WTC11 (cell line): ENCODE measurements at regions not wholly inside any gene's neighbourhood (a gene's known extent, or its start where the extent isn't known, plus 50 kb on each side); places are given as distances from the start of the nearest gene placed in this dataset.

Experiments used
- ATAC-seq: fragments of 200-7000 bp; cut with Tn5 transposase; 2 replicates; pipeline ENCODE4 v1.10.0; 2021; ENCODE audit warnings: mild to moderate bottlenecking, moderate library complexity
- CTCF ChIA-PET: fragments of 300-600 bp; sonication (Branson Sonifier 250); formaldehyde crosslinking; loops from one replicate; lab custom pipeline; 2021; ENCODE audit warnings: antibody characterized with exemption; lab: Charles Lee
- POLR2A ChIA-PET: fragments of 350-600 bp; sonication (Branson Sonifier 250); formaldehyde crosslinking; loops from one replicate; lab custom pipeline; 2021; ENCODE audit warnings: antibody characterized with exemption; lab: Charles Lee
- DNase-seq: peaks from one replicate; pipeline ENCODE4 v3.0.0; 2021; ENCODE audit warnings: low spot score
- H3K27ac Mint-ChIP-seq: 2 replicates; pipeline ENCODE4 v1.8.0; 2021; ENCODE audit warnings: mixed read lengths
- H3K27me3 Mint-ChIP-seq: 2 replicates; pipeline ENCODE4 v1.8.0; 2021; ENCODE audit warnings: low read depth, mild to moderate bottlenecking, moderate library complexity, mixed read lengths
- H3K36me3 Mint-ChIP-seq: 2 replicates; pipeline ENCODE4 v1.8.0; 2021; ENCODE audit warnings: mixed read lengths
- H3K4me1 Mint-ChIP-seq: 2 replicates; pipeline ENCODE4 v1.8.0; 2022; ENCODE audit warnings: mixed read lengths
- H3K4me3 Mint-ChIP-seq: 2 replicates; pipeline ENCODE4 v1.8.0; 2021; ENCODE audit warnings: mild to moderate bottlenecking, moderate library complexity, mixed read lengths
- H3K9me3 Mint-ChIP-seq: 2 replicates; pipeline ENCODE4 v1.8.0; 2021; ENCODE audit warnings: mixed read lengths
- CBFB ChIP-seq: sonication (generic); formaldehyde crosslinking; IDR thresholded peaks from 2 replicates; pipeline ENCODE4 v1.8.1; 2022; ENCODE audit warnings: mild to moderate bottlenecking, low read depth, missing genetic modification reagents
- CREB1 ChIP-seq: sonication (generic); formaldehyde crosslinking; IDR thresholded peaks from 2 replicates; pipeline ENCODE4 v1.8.0; 2023; ENCODE audit warnings: mild to moderate bottlenecking, missing genetic modification reagents
- CREM ChIP-seq: sonication (generic); formaldehyde crosslinking; IDR thresholded peaks from 2 replicates; pipeline ENCODE4 v1.8.1; 2022; ENCODE audit warnings: mild to moderate bottlenecking, missing genetic modification reagents, moderate library complexity
- ESRRA ChIP-seq: sonication (generic); formaldehyde crosslinking; IDR thresholded peaks from 2 replicates; pipeline ENCODE4 v1.8.1; 2022; ENCODE audit warnings: mild to moderate bottlenecking, missing genetic modification reagents, borderline replicate concordance
- FOXJ3 ChIP-seq: sonication (generic); formaldehyde crosslinking; IDR thresholded peaks from 2 replicates; pipeline ENCODE4 v1.9.0; 2021; ENCODE audit warnings: missing genetic modification reagents, mild to moderate bottlenecking, borderline replicate concordance
- FOXP1 ChIP-seq: sonication (generic); formaldehyde crosslinking; IDR thresholded peaks from 2 replicates; pipeline ENCODE4 v1.8.0; 2022; ENCODE audit warnings: missing genetic modification reagents, mild to moderate bottlenecking, moderate library complexity, borderline replicate concordance
- GABPB1 ChIP-seq: sonication (generic); formaldehyde crosslinking; IDR thresholded peaks from 2 replicates; pipeline ENCODE4 v1.8.1; 2023; ENCODE audit warnings: mild to moderate bottlenecking, missing genetic modification reagents
- JAZF1 ChIP-seq: fragments of 250-450 bp; sonication (Bioruptor Pico); IDR thresholded peaks from 2 replicates; pipeline ENCODE4 v1.9.0; 2021; ENCODE audit warnings: moderate library complexity, mild to moderate bottlenecking, inconsistent platforms
- NFE2L1 ChIP-seq: sonication (generic); formaldehyde crosslinking; IDR thresholded peaks from 2 replicates; pipeline ENCODE4 v1.8.1; 2023; ENCODE audit warnings: missing genetic modification reagents
- NR3C1 ChIP-seq: sonication (generic); formaldehyde crosslinking; conservative IDR thresholded peaks from 2 replicates; pipeline ENCODE4 v1.8.1; 2023; ENCODE audit warnings: low read depth, mild to moderate bottlenecking, missing genetic modification reagents
- PRRX2 ChIP-seq: fragments of 250-450 bp; sonication (Bioruptor Pico); IDR thresholded peaks from 2 replicates; pipeline ENCODE4 v1.8.0; 2021; ENCODE audit warnings: mild to moderate bottlenecking
- TEAD1 ChIP-seq: sonication (generic); formaldehyde crosslinking; IDR thresholded peaks from 2 replicates; pipeline ENCODE4 v1.8.0; 2022; ENCODE audit warnings: mild to moderate bottlenecking, missing genetic modification reagents
- TEAD4 ChIP-seq: sonication (generic); formaldehyde crosslinking; IDR thresholded peaks from 2 replicates; pipeline ENCODE4 v1.8.0; 2022; ENCODE audit warnings: mild to moderate bottlenecking, missing genetic modification reagents
- ZNF121 ChIP-seq: sonication (generic); formaldehyde crosslinking; IDR thresholded peaks from 2 replicates; pipeline ENCODE4 v1.8.0; 2023; ENCODE audit warnings: missing genetic modification reagents
- TF ChIP-seq, protein P1 (sequence below): sonication (generic); formaldehyde crosslinking; IDR thresholded peaks from 2 replicates; pipeline ENCODE4 v1.8.0; 2022; ENCODE audit warnings: mild to moderate bottlenecking, missing genetic modification reagents
- TF ChIP-seq, protein P2 (sequence below): fragments of 200-600 bp; IDR thresholded peaks from 2 replicates; pipeline ENCODE4 v1.8.0; 2022; ENCODE audit warnings: antibody characterized with exemption
- TF ChIP-seq, protein P3 (sequence below): sonication (generic); formaldehyde crosslinking; IDR thresholded peaks from 2 replicates; pipeline ENCODE4 v1.8.0; 2022; ENCODE audit warnings: missing genetic modification reagents
- TF ChIP-seq, protein P4 (sequence below): sonication (generic); formaldehyde crosslinking; IDR thresholded peaks from 2 replicates; pipeline ENCODE4 v1.8.0; 2023; ENCODE audit warnings: missing genetic modification reagents
- TF ChIP-seq, protein P5 (sequence below): sonication (generic); formaldehyde crosslinking; IDR thresholded peaks from 2 replicates; pipeline ENCODE4 v1.8.1; 2023; ENCODE audit warnings: mild to moderate bottlenecking, missing genetic modification reagents, moderate library complexity
- TF ChIP-seq, protein P6 (sequence below): fragments of 250-450 bp; sonication (Bioruptor Pico); IDR thresholded peaks from 2 replicates; pipeline ENCODE4 v2.1.2; 2022; ENCODE audit warnings: mild to moderate bottlenecking, moderate library complexity

DNA sequence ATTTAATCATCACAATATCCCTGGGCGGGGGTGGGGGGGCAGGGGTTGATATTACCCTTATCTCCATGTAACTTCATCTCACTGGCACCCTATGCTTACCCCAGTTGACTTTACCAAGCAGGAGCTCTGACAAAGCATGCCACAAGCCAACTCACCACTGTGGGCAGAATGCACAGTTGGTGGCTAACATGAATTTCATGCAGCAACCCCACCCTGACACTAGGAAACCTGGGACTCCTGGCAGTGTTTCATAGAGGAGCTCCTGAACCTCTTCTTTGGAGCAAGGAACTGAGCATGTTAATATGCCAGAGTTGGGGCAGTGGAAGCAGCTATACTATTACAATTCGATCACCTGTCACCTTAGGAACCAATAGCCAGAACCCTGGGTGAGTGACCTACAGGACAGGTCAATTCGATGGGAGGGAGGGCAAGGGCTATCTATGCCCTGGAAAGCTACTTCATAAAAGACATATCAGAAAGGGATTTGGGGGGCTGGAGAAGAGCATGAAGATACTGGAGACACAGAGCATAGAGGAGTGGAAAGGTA is 97.2 kb upstream of the ACSL4 start (continued):
- TF ChIP-seq TEAD4 (CRISPR knock-in tag) (no peak), NR3C1 (no peak), PRRX2 (no peak)
- TF ChIP-seq, protein P1, sequence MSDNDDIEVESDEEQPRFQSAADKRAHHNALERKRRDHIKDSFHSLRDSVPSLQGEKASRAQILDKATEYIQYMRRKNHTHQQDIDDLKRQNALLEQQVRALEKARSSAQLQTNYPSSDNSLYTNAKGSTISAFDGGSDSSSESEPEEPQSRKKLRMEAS (CRISPR knock-in tag) = no peak
- TF ChIP-seq, protein P2, sequence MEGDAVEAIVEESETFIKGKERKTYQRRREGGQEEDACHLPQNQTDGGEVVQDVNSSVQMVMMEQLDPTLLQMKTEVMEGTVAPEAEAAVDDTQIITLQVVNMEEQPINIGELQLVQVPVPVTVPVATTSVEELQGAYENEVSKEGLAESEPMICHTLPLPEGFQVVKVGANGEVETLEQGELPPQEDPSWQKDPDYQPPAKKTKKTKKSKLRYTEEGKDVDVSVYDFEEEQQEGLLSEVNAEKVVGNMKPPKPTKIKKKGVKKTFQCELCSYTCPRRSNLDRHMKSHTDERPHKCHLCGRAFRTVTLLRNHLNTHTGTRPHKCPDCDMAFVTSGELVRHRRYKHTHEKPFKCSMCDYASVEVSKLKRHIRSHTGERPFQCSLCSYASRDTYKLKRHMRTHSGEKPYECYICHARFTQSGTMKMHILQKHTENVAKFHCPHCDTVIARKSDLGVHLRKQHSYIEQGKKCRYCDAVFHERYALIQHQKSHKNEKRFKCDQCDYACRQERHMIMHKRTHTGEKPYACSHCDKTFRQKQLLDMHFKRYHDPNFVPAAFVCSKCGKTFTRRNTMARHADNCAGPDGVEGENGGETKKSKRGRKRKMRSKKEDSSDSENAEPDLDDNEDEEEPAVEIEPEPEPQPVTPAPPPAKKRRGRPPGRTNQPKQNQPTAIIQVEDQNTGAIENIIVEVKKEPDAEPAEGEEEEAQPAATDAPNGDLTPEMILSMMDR = no peak
- TF ChIP-seq, all 79 proteins: peak for 0

DNA sequence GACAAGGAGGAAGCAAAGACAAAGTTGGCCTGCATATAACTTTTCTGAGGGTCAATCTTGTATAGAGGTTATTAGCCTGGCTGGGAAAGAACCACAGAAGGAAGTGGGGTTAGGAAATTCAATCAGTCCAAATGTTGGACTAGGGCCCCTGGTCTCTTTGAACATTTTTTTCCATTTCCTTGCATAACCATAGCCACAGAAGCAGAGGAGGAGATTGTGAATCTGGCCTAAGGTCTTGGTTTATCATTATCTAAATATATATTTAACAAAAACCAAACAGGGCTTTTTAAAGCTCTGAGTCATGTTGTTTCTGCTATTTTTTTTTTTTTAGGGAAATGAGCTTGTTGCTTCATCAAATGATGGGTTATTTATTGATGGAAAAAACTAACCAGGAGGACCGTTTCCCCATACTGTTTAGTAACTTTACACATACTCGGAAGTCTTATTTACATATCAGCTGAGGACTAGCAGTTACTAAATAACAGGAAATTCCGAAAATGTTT is 97.7 kb upstream of the ACSL4 start:
- H3K27ac Mint-ChIP-seq = no peak overlapping the region
- DNase-seq (no peak), ATAC-seq (no peak)
- no peaks in the 10 kb centered on the region for H3K36me3 Mint-ChIP-seq
- TF ChIP-seq CBFB (CRISPR knock-in tag) (no peak), NR3C1 (no peak), JAZF1 (no peak), NFE2L1 (CRISPR knock-in tag) (no peak), GABPB1 (CRISPR knock-in tag) (no peak), FOXJ3 (CRISPR knock-in tag) (no peak), CREB1 (CRISPR knock-in tag) (no peak)
- TF ChIP-seq, protein P3, sequence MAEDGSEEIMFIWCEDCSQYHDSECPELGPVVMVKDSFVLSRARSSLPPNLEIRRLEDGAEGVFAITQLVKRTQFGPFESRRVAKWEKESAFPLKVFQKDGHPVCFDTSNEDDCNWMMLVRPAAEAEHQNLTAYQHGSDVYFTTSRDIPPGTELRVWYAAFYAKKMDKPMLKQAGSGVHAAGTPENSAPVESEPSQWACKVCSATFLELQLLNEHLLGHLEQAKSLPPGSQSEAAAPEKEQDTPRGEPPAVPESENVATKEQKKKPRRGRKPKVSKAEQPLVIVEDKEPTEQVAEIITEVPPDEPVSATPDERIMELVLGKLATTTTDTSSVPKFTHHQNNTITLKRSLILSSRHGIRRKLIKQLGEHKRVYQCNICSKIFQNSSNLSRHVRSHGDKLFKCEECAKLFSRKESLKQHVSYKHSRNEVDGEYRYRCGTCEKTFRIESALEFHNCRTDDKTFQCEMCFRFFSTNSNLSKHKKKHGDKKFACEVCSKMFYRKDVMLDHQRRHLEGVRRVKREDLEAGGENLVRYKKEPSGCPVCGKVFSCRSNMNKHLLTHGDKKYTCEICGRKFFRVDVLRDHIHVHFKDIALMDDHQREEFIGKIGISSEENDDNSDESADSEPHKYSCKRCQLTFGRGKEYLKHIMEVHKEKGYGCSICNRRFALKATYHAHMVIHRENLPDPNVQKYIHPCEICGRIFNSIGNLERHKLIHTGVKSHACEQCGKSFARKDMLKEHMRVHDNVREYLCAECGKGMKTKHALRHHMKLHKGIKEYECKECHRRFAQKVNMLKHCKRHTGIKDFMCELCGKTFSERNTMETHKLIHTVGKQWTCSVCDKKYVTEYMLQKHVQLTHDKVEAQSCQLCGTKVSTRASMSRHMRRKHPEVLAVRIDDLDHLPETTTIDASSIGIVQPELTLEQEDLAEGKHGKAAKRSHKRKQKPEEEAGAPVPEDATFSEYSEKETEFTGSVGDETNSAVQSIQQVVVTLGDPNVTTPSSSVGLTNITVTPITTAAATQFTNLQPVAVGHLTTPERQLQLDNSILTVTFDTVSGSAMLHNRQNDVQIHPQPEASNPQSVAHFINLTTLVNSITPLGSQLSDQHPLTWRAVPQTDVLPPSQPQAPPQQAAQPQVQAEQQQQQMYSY (CRISPR knock-in tag) = no peak
- TF ChIP-seq, protein P4, sequence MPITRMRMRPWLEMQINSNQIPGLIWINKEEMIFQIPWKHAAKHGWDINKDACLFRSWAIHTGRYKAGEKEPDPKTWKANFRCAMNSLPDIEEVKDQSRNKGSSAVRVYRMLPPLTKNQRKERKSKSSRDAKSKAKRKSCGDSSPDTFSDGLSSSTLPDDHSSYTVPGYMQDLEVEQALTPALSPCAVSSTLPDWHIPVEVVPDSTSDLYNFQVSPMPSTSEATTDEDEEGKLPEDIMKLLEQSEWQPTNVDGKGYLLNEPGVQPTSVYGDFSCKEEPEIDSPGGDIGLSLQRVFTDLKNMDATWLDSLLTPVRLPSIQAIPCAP = no peak
- ChIA-PET CTCF (no interaction called here), POLR2A (no interaction called here)
- no peaks in the 10 kb centered on the region for H3K9me3 Mint-ChIP-seq
- H3K4me1 Mint-ChIP-seq = peaks cover 8% of the 10 kb centered on the region
- H3K4me3 Mint-ChIP-seq = no peak overlapping the region
- no peaks in the 10 kb centered on the region for H3K27me3 Mint-ChIP-seq

DNA sequence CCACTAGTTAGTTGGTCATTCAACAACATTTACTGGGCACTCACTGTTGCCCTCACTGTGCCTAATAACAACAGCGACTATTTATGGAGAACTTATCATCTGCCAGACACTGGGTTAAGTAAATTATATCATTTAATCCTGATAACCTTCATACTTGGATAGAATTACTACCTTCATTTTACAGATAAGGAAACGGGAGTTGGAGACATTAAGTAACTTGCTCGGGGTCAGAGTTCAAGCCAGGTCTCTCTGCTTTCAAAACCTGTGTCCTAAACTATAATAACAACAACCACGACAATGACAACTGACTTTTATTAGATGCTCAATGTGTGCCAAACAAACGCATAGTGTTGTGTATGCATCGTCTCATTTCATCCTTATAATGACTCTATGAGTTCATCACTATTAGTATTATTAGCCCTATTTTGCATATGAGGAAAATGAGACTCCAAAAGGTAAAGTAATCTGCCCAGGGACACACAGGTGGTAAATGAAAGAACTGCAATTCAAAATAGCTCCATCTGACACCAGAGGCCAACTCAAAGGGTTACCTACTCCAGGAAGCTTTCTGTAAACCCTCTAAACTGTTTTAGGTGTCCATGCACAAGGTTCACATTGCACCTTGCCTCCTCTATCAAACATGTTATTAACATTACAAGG is 98.4 kb upstream of the ACSL4 start:
- Mint-ChIP-seq H3K4me3 (no peak overlapping the region), H3K27ac (no peak overlapping the region), H3K4me1 (peaks cover 8% of the 10 kb centered on the region), H3K27me3 (no peaks in the 10 kb centered on the region), H3K9me3 (no peaks in the 10 kb centered on the region), H3K36me3 (no peaks in the 10 kb centered on the region)
- ChIA-PET POLR2A (no interaction called here), CTCF (interaction anchor here (1.0 kb wide), 1 partner anchor 9 kb away, joined by 3 read pairs; no protein-coding TSS in a partner anchor)
- TF ChIP-seq CBFB (CRISPR knock-in tag) (no peak), ZNF121 (CRISPR knock-in tag) (no peak), CREM (no peak), TEAD1 (CRISPR knock-in tag) (no peak), ESRRA (CRISPR knock-in tag) (no peak), FOXP1 (CRISPR knock-in tag) (no peak), GABPB1 (CRISPR knock-in tag) (no peak)
- TF ChIP-seq, protein P5, sequence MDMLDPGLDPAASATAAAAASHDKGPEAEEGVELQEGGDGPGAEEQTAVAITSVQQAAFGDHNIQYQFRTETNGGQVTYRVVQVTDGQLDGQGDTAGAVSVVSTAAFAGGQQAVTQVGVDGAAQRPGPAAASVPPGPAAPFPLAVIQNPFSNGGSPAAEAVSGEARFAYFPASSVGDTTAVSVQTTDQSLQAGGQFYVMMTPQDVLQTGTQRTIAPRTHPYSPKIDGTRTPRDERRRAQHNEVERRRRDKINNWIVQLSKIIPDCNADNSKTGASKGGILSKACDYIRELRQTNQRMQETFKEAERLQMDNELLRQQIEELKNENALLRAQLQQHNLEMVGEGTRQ = no peak
- TF ChIP-seq, protein P4 = no peak
- TF ChIP-seq, protein P6, sequence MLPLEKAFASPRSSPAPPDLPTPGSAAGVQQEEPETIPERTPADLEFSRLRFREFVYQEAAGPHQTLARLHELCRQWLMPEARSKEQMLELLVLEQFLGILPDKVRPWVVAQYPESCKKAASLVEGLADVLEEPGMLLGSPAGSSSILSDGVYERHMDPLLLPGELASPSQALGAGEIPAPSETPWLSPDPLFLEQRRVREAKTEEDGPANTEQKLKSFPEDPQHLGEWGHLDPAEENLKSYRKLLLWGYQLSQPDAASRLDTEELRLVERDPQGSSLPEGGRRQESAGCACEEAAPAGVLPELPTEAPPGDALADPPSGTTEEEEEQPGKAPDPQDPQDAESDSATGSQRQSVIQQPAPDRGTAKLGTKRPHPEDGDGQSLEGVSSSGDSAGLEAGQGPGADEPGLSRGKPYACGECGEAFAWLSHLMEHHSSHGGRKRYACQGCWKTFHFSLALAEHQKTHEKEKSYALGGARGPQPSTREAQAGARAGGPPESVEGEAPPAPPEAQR (CRISPR knock-in tag) = no peak
- DNase-seq (no peak), ATAC-seq (no peak)
